SK-N-SH (cell line): ENCODE measurements at regions not wholly inside any gene's neighbourhood (a gene's known extent, or its start where the extent isn't known, plus 50 kb on each side); places are given as distances from the start of the nearest gene placed in this dataset.

Experiments
- CTCF ChIA-PET: fragments of 300-600, 350-600 bp; formaldehyde crosslinking; extraction: SDS; loops from one replicate; lab custom pipeline; 2021; lab: Yijun Ruan, JAX
- POLR2A ChIA-PET: fragments of 350-600 bp; sonication (Branson Sonifier 250); formaldehyde crosslinking; extraction: SDS; loops from one replicate; lab custom pipeline; 2020; ENCODE audit warnings: antibody characterized with exemption, inconsistent platforms; lab: Yijun Ruan, JAX
- DNase-seq: peaks from one replicate; pipeline ENCODE4 v3.0.0; 2012
- H2AFZ ChIP-seq: fragments of 200-600 bp; sonication (generic); 2 replicates; pipeline ENCODE4 v1.8.1; 2016; ENCODE audit warnings: antibody characterized with exemption, mild to moderate bottlenecking, low read depth
- H3F3A ChIP-seq: fragments of 200-600 bp; sonication (generic); replicated peaks from 2 replicates; pipeline ENCODE3; 2016; ENCODE audit warnings: antibody characterized with exemption, mild to moderate bottlenecking; ENCODE audit not compliant: insufficient read depth
- H3K27ac ChIP-seq, 2 experiments: fragments of 200-500 bp in 1 of 2; fragments of 200-600 bp in 1 of 2; sonication (Bioruptor generic) in 1 of 2; sonication (generic), shearing (Covaris generic) in 1 of 2; 2 replicates each; pipeline versions ENCODE4 v1.5.1 to v1.6.1; 2014 to 2016; ENCODE audit warnings: low read depth in 2 of 2, inconsistent platforms in 1 of 2, low read length in 1 of 2, mild to moderate bottlenecking in 1 of 2, mixed read lengths in 1 of 2
- H3K27me3 ChIP-seq: fragments of 200-600 bp; sonication (generic), shearing (Covaris generic); 2 replicates; pipeline ENCODE4 v1.6.1; 2016; ENCODE audit warnings: mixed run types; ENCODE audit not compliant: insufficient read depth
- H3K36me3 ChIP-seq, 2 experiments: fragments of 200-500 bp in 1 of 2; fragments of 200-600 bp in 1 of 2; sonication (Bioruptor generic) in 1 of 2; sonication (generic) in 1 of 2; replicated peaks in 1 of 2; 2 replicates each; pipeline versions ENCODE3 to v1.5.1; 2014 to 2016; ENCODE audit warnings: low read length in 1 of 2, mild to moderate bottlenecking in 1 of 2; ENCODE audit not compliant: insufficient read depth in 2 of 2, control insufficient read depth in 1 of 2
- H3K4me1 ChIP-seq, 2 experiments: fragments of 200-500 bp in 1 of 2; fragments of 200-600 bp in 1 of 2; sonication (Bioruptor generic) in 1 of 2; sonication (generic), shearing (Covaris generic) in 1 of 2; 2 replicates each; pipeline versions ENCODE4 v1.5.1 to v1.6.1; 2014 to 2016; ENCODE audit warnings: low read depth in 1 of 2, low read length in 1 of 2, mixed run types in 1 of 2; ENCODE audit not compliant: insufficient read depth in 2 of 2, control insufficient read depth in 1 of 2
- H3K4me2 ChIP-seq: fragments of 200-600 bp; sonication (generic), shearing (Covaris generic); 2 replicates; pipeline ENCODE4 v1.6.1; 2017; ENCODE audit warnings: mixed run types
- H3K4me3 ChIP-seq, 2 experiments: fragments of 200-500 bp in 1 of 2; fragments of 200-600 bp in 1 of 2; sonication (Bioruptor generic) in 1 of 2; sonication (generic), shearing (Covaris generic) in 1 of 2; 2 replicates each; pipeline versions ENCODE4 v1.5.1 to v1.8.1; 2014 to 2016; ENCODE audit warnings: low read depth in 2 of 2, inconsistent platforms in 1 of 2, low read length in 1 of 2, mild to moderate bottlenecking in 1 of 2, mixed read lengths in 1 of 2, moderate library complexity in 1 of 2
- H3K79me2 ChIP-seq: fragments of 200-600 bp; sonication (generic); 2 replicates; pipeline ENCODE4 v1.8.1; 2017; ENCODE audit warnings: mild to moderate bottlenecking; ENCODE audit not compliant: insufficient read depth
- H3K9ac ChIP-seq: fragments of 200-600 bp; sonication (generic); 2 replicates; pipeline ENCODE4 v1.6.1; 2017; ENCODE audit warnings: mixed run types
- H3K9me2 ChIP-seq: fragments of 200-600 bp; sonication (generic); 2 replicates; pipeline ENCODE4 v1.6.1; 2017; ENCODE audit warnings: mixed run types
- H3K9me3 ChIP-seq: fragments of 200-600 bp; sonication (generic); 2 replicates; pipeline ENCODE4 v1.6.1; 2017; ENCODE audit warnings: mixed run types, mild to moderate bottlenecking, moderate library complexity
- H4K20me1 ChIP-seq: fragments of 200-600 bp; sonication (generic); 2 replicates; pipeline ENCODE4 v1.6.1; 2017; ENCODE audit warnings: mild to moderate bottlenecking, mixed run types; ENCODE audit not compliant: insufficient read depth
- EP300 ChIP-seq, 2 experiments: IDR thresholded peaks; 2 replicates each; pipeline versions ENCODE4 v1.4.0 to v1.6.1; 2012; ENCODE audit warnings: borderline replicate concordance in 1 of 2, low read depth in 1 of 2, low read length in 1 of 2
- EZH2phosphoT487 ChIP-seq: fragments of 200-600 bp; sonication (generic); IDR thresholded peaks from 2 replicates; pipeline ENCODE4 v1.6.1; 2017; ENCODE audit warnings: low read depth, mixed run types, mild to moderate bottlenecking, antibody characterized with exemption, moderate library complexity, borderline replicate concordance
- FOXJ3 ChIP-seq: sonication (generic); formaldehyde crosslinking; IDR thresholded peaks from 2 replicates; pipeline ENCODE4 v1.5.1; 2020; ENCODE audit warnings: mild to moderate bottlenecking, missing genetic modification reagents
- GABPA ChIP-seq: IDR thresholded peaks from 2 replicates; pipeline ENCODE4 v1.4.0; 2012; ENCODE audit warnings: low read depth, mild to moderate bottlenecking
- JUND ChIP-seq: IDR thresholded peaks from 2 replicates; pipeline ENCODE4 v1.4.0; 2012
- MAX ChIP-seq: IDR thresholded peaks from 2 replicates; pipeline ENCODE4 v1.4.0; 2012; ENCODE audit warnings: low read depth
- NFIC ChIP-seq: IDR thresholded peaks from 2 replicates; pipeline ENCODE4 v1.4.0; 2012; ENCODE audit warnings: borderline replicate concordance
- REST ChIP-seq: IDR thresholded peaks from 2 replicates; pipeline ENCODE4 v1.6.1; 2012; ENCODE audit warnings: mild to moderate bottlenecking, low read depth, low read length, moderate library complexity
- RXRA ChIP-seq: IDR thresholded peaks from 2 replicates; pipeline ENCODE4 v1.4.0; 2012; ENCODE audit warnings: low read depth, mild to moderate bottlenecking, borderline replicate concordance
- TCF12 ChIP-seq: IDR thresholded peaks from 2 replicates; pipeline ENCODE4 v1.4.0; 2012
- TEAD4 ChIP-seq: IDR thresholded peaks from 2 replicates; pipeline ENCODE4 v1.4.0; 2012; ENCODE audit warnings: mild to moderate bottlenecking, borderline replicate concordance; ENCODE audit not compliant: insufficient read depth
- USF2 ChIP-seq: fragments of 150-350 bp; IDR thresholded peaks from 2 replicates; pipeline ENCODE4 v1.6.1; 2017; ENCODE audit warnings: antibody characterized with exemption, low read length, low read depth, borderline replicate concordance
- WGBS: methylation state at CpG from one replicate; pipeline ENCODE4 v1.1.6; 2017; ENCODE audit warnings: low lambda C conversion rate; 5-methylcytosine and 5-hydroxymethylcytosine counted together

GRCh38 chr4:153912301-153912700, 123.4 kb upstream of the SFRP2 start:
- Histone ChIP-seq H3K4me3 (no peak overlapping the region), H3K36me3 (no peaks in the 10 kb centered on the region), H3K4me2 (no peak overlapping the region), H2AFZ (no peak overlapping the region), H3K27ac (no peak overlapping the region), H4K20me1 (no peaks in the 10 kb centered on the region), H3K9ac (no peak overlapping the region), H3F3A (no peaks in the 10 kb centered on the region), H3K27me3 (no peaks in the 10 kb centered on the region), H3K9me2 (no peaks in the 10 kb centered on the region), H3K9me3 (no peaks in the 10 kb centered on the region), H3K4me1 (no peaks in the 10 kb centered on the region), H3K79me2 (no peaks in the 10 kb centered on the region)
- TF ChIP-seq EZH2phosphoT487 (no peak), JUND (no peak), RXRA (no peak), NFIC (no peak), TEAD4 (no peak)
- POLR2A ChIA-PET, result no interaction called here
- CTCF ChIA-PET, result no interaction called here
- DNase-seq, result no peak

GRCh38 chr4:153909672-153910071, 120.8 kb upstream of the SFRP2 start:
- Histone ChIP-seq H3F3A (no peaks in the 10 kb centered on the region), H3K9me3 (no peaks in the 10 kb centered on the region), H3K9ac (no peak overlapping the region), H3K79me2 (no peaks in the 10 kb centered on the region), H4K20me1 (no peaks in the 10 kb centered on the region), H3K27me3 (no peaks in the 10 kb centered on the region), H3K4me3 (no peak overlapping the region), H3K36me3 (no peaks in the 10 kb centered on the region), H3K9me2 (no peaks in the 10 kb centered on the region), H2AFZ (no peak overlapping the region), H3K4me1 (no peaks in the 10 kb centered on the region), H3K27ac (no peak overlapping the region), H3K4me2 (no peak overlapping the region)
- CTCF ChIA-PET, result interaction anchor here (1.4 kb wide), 1 partner anchor 19 kb away, joined by 3 read pairs; no protein-coding TSS in a partner anchor
- no peak for DNase-seq
- 4% methylated on average over 1 of the region's 1 CpG for WGBS
- POLR2A ChIA-PET, result no interaction called here
- TF ChIP-seq GABPA (no peak), MAX (no peak), FOXJ3 (CRISPR knock-in tag) (no peak), USF2 (no peak), EZH2phosphoT487 (no peak), TCF12 (no peak), REST (no peak), EP300 (IDR thresholded peaks at IDR 0.05; ENCODE audit: borderline replicate concordance in 1 of 2, low read depth in 1 of 2, low read length in 1 of 2) (no peak)
